ENCODE measurements at regions not wholly inside any gene's neighbourhood (a gene's known extent, or its start where the extent isn't known, plus 50 kb on each side); places are given as distances from the start of the nearest gene placed in this dataset.

GRCh38 chr2:129239141-129239540 lies 740.3 kb upstream of the RAB6C start:
- no peak for FAIRE-seq

DNA sequence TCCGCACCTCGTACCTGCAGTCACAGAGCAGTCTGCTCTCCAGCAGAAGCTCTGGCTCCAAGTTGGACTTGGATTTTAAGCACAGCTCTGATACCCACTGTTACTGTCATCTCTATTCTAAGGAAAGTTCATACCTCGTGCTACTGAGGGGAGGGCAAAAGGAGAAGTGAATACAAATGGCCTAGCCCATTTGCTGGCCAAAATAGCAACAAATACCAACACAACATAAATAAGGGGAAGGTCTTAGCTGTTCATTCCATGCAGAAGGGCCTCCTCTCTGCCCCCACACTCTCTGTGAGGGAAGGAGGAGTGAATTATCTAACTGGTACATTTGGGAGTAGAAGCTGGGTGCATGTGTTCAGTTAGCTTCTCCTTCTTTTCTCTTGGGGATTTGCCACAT lies 739.4 kb upstream of the RAB6C start:
- no peak for FAIRE-seq

DNA sequence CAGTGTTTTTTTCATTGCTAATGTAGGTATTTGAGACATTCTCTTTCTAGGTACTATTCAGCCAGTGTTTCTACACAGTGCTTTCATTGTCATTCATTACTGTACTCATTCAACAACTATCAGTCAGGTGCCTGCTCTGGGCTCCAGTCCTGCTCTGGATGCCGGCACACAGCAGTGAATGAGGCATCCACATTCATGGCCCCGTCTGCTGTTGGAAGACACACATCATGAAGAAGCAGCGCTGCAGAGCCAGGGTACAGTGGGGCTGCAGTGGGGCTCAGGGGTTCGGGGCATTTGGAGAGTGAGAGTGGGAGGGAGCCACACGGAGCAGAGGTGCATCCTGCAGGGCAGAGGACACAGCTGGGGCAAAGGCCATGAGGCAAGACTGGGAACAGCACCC lies 737.2 kb upstream of the RAB6C start:
- no peak for FAIRE-seq

- FAIRE-seq = no peak
Measured at GRCh38 chr2:129247751-129248150, 731.7 kb upstream of the RAB6C start.

DNA sequence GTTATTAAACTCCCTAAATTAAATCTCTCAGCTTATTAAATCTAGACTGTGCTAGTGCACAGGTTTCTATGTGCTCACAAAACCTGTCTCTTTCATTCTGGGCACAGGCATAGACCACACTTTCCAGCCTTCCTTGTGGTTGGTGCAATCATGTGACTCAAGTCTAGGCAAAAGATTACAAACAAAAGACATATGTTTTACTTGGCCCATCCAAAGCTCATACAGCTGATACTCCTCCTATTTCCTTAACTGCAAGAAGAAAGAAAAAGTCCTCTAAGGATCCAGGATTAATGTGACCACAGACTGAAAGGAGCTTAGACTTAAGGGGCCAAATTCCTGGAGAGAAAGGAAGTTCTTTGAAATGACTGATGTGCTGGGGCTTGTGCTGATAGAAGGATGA lies 731.3 kb upstream of the RAB6C start:
- no peak for FAIRE-seq

- FAIRE-seq = no peak
Measured at GRCh38 chr2:129252781-129253460, 726.5 kb upstream of the RAB6C start.

- no peak for FAIRE-seq
Measured at GRCh38 chr2:129253461-129253812, 726.0 kb upstream of the RAB6C start.

DNA sequence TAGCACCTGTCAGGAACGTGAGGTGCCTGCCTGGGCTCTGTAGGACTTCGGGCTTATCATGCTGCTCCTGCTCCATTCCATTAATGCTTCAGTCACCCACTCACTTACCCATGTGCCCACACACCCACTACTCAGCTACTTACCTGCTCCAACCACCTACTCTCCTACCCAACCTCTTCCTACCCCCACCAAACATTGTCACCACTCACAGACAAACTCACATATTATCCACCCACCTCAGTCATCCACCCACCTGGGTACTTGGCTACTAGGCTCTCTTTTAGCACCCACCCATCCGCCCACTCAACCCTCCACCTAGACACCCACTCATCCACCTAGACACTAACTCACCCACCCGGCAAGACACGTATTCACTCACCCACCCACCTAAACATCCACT lies 724.7 kb upstream of the RAB6C start:
- FAIRE-seq = no peak

DNA sequence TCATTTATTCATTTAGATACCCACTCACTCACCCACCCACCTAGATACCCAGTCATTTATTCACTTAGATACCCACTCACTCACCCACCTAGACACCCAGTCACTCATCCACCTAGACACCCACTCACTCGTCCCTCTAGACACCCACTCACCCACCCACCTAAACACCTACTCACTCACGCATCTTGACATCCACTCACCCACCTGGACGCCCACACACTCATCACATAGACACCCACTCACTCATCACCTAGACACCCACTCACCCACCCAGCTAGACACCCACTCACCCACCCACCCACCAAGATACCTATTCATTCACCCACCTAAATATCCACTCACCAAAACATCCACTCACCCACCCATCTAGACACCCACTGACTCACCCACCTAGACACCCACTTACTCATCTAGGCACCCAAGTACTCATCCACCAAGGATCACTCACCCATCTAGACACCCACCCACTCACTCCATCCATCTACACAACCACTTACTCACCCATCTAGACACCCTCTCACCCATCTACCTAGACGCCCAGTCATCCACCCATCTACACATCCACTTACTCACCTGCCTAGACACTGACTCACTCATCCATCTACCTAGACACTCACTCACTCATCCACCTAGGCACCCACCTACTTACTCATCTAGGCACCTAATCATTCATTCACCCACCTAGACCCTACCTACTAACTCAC lies 723.7 kb upstream of the RAB6C start:
- no peak for FAIRE-seq

DNA sequence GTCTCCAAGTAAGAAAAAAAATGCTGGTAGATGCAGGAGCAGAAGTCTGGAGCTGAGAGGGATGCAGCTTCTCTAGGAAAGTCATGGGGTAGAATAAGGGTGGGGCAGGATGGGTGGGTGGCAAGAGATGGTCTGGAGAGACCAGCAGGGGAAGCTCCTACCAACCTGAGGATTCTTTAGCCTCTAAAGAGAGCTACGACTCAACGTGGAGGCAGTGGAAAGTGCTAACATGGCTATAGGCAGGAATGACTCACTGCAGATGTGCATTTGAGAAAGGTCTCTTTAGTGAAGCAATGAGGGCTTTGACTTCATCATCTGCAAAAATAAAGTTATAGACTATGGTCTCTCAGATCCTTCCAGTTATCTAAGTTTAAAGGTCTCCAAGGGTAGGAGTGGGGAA lies 722.8 kb upstream of the RAB6C start:
- no peak for FAIRE-seq

- no peak for FAIRE-seq
Measured at GRCh38 chr2:129262934-129263333, 716.5 kb upstream of the RAB6C start.

DNA sequence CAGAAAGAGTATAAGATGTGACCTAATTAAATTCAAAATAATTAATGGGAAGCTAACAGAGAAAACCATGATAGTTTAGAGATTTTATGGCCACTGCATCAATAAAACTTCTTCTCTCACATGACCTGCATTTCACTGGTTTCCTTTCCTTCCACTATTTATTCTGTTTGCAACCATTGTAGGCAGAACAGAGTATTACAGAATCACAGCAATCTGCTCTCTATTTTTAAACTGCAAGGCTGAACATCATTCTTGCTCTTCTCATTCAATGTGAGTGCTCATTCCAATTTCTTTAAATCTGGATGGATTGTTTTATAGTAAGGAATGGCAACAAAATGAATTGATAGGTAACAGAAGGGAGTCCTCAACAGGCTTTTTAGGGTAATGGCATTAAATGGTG lies 715.5 kb upstream of the RAB6C start:
- no peak for FAIRE-seq

- FAIRE-seq = no peak
Measured at GRCh38 chr2:129267559-129267958, 711.9 kb upstream of the RAB6C start.

- FAIRE-seq = no peak
Measured at GRCh38 chr2:129273266-129274037, 706.0 kb upstream of the RAB6C start.

DNA sequence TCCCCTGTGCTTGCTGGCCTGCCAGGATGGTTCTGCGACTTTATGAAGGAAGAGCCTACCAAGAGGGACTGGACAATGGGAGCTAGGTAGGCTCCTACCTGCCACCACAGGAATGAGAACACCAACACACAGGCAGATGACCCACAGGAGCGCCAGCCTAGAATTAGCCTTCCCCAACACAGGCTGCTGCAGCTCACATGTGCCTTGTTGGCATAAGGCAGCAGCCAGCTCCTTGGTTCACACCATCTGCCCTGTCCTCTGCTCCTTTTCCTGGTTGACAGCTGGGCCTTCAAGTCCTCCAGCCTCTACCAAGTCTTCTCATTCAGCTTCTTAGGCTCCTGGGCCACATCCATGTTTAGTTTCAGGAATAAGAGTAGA lies 705.4 kb upstream of the RAB6C start:
- FAIRE-seq = no peak

DNA sequence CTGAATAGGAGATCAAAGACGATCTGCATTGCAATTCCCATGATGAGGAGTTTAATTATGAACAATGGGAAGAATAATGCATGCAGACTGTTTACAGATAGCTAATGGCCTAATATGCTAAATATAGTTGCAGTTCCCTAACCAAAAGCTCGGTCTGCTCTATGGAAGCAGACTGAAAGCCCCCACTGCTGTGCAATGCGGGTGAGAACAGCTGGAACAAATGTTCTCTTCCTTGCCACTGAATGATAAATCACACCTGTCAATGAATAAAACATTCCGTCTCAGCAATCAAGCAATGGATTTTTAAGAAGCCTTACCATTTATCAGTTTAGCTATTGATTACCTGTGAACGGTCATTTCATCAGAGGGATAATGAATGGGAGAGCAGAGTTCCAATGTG lies 704.5 kb upstream of the RAB6C start:
- no peak for FAIRE-seq

- FAIRE-seq = no peak
Measured at GRCh38 chr2:129275706-129276105, 703.8 kb upstream of the RAB6C start.

GRCh38 chr2:129276978-129277584 lies 702.4 kb upstream of the RAB6C start:
- FAIRE-seq = no peak

DNA sequence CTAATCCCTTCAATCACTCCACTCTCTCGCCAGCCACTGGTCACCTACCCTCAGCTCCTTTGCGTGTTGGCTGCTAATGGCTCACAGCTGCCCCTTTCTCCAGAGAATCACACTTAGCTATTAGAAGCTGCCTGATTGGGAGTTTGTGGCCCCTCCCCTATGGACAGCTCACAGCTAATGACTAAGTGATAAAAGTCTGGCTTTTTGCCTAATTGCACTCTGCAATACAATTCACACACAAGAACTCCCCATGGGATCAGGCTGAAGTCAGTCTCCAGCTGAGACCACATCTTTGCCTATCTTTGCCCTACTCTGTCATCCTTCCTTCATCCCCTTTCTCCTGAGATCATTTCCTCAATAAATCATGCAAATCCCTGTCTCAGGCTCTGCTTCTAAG lies 701.9 kb upstream of the RAB6C start:
- no peak for FAIRE-seq

DNA sequence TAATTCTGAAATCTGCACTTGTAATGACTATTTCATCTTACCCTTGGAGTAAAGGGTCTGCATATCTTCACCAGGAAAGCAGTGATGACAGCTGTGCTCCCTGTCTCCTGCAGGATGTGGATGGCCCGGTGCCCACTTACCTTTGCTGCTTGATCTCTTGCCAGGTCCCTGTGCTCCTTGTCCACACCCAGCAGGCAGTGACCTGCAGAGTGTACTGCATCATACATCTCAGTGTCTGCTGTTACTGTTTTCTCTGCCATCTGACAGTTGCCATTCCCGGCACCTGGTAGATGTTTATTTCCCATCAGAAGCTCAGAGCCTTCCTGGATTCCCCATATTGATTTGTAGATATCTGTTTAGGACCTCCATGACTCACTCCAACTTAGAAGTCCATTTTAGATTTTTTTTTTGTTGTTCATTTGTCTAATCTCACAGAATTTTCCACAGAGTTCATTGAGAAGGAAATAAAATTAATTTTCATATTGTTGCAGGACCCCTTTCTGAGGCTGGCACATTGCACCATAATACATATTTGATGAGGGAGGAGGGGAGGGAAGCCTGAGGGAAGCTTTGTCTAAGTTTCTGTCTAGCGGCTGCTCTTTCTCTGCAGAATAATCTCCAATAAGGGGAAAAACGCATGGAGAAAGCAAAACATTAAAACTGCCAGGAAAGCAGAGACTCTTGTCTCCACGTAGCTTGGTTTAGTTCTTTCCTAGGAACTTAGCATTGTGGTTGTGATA lies 697.5 kb upstream of the RAB6C start:
- FAIRE-seq = no peak

GRCh38 chr2:129285012-129285411 lies 694.5 kb upstream of the RAB6C start:
- no peak for FAIRE-seq

- no peak for FAIRE-seq
Measured at GRCh38 chr2:129293326-129293725, 686.1 kb upstream of the RAB6C start.

- no peak for FAIRE-seq
Measured at GRCh38 chr2:129296396-129296795, 683.1 kb upstream of the RAB6C start.

All from G401.6 (cell line).